GM19239 (cell line): ENCODE measurements at regions not wholly inside any gene's neighbourhood (a gene's known extent, or its start where the extent isn't known, plus 50 kb on each side); places are given as distances from the start of the nearest gene placed in this dataset.
"Not testable (repeated sequence)": the region's sequence is repeated elsewhere in the genome, so short reads cannot be mapped to it uniquely, and the experiment has no call there.

ENCODE experiments used
- DNase-seq: peaks from one replicate; pipeline ENCODE4 v3.0.0; 2011; ENCODE audit warnings: low spot score; ENCODE audit not compliant: insufficient read length
- FAIRE-seq: peaks from 2 replicates; lab custom pipeline; 2011; peaks lifted over from hg19 to GRCh38; lab: Jason Lieb, UNC

DNA sequence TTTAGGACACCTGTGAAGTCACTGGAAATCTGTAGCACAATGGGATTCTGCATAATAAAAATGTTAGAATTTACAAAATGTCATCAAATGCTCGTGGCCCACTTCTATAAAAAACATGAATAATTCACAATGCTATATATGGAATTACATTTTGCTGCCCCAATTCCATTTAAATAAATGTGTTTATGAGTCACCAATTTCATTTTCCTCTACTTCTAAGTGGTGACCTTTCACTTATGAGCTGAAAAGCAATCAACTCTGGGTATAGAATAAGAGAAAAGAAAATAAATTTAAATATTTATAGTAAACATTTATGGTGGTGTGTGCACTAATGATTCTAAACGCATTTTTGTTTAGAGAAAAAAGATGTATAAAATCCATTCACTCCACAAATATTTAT lies 516.7 kb upstream of the MIR17HG start:
- DNase-seq, result no peak
- FAIRE-seq, result no peak

GRCh38 chr13:90833951-90834350 lies 513.5 kb upstream of the MIR17HG start:
- DNase-seq, result no peak
- no peak for FAIRE-seq

- DNase-seq (no peak), FAIRE-seq (no peak)
Observed at GRCh38 chr13:90834700-90835099, 512.8 kb upstream of the MIR17HG start.

- no peak for DNase-seq
Observed at GRCh38 chr13:90835826-90836225, 511.7 kb upstream of the MIR17HG start.

GRCh38 chr13:90838317-90838960 lies 509.0 kb upstream of the MIR17HG start:
- DNase-seq (no peak), FAIRE-seq (no peak)

More at GRCh38 chr13:90835826-90836225, 511.7 kb upstream of the MIR17HG start:
- FAIRE-seq, result no peak

DNA sequence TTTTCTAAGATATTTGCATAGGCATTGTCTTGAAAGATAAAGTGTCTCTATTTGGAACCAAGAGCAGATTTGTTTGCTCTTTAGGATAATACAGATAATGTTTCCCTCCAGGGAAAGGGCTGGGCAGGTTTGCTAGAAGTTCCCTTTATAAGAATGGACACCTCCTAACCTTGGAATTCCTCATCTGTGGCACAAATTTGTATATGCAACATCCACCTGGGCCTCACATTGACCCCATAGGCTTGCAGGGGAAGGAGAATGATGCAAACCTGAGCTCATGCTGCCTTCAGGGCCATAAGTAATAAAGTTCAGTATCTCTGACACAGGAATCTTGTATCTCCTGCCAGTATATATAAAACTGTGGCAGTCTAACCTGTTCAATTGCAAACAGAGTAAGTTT lies 508.4 kb upstream of the MIR17HG start:
- FAIRE-seq (no peak), DNase-seq (no peak)

GRCh38 chr13:90846936-90847335 lies 500.6 kb upstream of the MIR17HG start:
- DNase-seq, result no peak
- FAIRE-seq, result no peak

DNA sequence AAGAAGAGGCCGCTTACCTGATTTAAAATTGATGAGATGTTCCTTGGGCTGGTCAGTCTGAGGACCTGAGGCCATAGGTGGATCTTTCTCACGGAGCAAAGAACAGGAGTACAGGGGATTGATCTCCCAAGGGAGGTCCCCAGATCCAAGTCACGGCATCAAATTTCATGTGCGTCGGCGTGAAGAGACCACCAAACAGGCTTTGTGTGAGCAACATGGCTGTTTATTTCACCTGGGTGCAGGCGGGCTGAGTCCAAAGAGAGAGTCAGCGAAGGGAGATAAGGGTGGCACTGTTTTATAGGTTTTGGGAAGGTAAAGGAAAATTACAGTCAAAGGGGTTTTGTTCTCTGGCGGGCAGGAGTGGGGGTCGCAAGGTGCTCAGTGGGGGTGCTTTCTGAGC lies 493.8 kb upstream of the MIR17HG start:
- not testable (repeated sequence) for DNase-seq, FAIRE-seq

GRCh38 chr13:90857921-90858320 lies 489.6 kb upstream of the MIR17HG start:
- DNase-seq (no peak), FAIRE-seq (no peak)

DNA sequence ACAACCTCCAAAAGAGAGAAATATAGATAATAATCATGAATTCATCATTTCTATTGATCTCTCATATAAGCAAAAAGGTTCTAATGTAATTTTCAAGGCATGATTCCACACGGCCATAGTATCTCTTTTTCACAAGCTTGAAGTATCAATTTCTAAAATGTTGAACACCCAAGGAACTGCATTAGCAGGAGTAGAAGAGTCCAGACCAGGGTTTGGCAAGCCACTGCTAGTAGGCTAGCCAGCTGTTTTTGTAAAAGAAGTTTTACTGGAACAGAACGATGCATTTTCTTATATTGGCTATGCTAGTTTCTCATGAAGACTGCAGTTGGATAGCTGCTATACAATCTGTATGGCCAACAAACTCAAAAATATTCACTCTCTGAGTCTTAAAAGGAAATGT lies 481.5 kb upstream of the MIR17HG start:
- DNase-seq, result no peak
- no peak for FAIRE-seq

GRCh38 chr13:90867336-90867683 lies 480.2 kb upstream of the MIR17HG start:
- FAIRE-seq, result peak; percentile 48

DNA sequence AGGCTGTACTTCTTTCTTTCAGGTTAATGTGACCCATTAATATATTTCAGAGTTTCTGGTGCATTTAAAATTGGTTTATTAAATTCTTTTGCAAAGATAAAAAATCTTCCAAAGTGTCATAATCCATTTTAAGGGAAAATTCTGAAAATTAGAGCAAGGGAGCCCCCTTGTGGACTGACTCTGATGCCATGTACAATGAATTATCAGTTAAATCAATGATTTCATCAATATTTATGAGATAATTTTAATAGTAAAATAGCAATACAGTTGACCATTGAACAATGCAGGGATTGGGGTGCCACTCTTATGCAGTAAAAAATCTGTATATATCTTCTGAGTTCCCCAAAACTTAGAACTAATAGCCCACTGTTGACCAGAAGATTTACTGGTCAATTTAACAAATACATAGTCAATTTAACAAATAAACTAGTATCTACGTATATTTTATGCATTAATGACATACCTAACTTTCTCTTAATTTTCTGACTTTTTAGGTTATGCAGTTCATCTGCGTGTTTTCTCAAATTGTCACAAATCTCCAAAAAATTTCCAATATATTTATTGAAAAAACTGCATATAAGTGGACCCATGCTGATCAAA lies 479.1 kb upstream of the MIR17HG start:
- FAIRE-seq, result peak; percentile 64

More at GRCh38 chr13:90867336-90867683, 480.2 kb upstream of the MIR17HG start:
- no peak for DNase-seq

DNA sequence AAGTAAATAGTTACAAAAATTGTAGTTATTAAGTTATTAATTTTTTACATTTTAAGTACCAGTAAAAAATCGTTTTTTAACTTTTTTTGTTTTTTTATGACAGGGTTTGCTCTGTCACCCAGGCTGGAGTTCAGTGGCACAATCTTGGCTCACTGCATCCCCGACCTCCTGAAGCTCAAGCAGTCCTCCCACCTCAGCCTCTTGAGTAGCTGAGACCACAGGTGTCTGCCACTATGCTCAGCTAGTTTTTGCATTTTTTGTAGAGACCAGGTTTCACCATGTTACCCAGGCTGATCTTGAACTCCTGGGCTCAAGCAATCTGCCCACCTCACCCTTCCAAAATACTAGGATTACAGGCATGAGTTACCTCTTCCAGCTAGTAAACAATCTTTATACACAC lies 477.9 kb upstream of the MIR17HG start:
- no peak for FAIRE-seq
- no peak for DNase-seq

More for the DNA sequence above, 479.1 kb upstream of the MIR17HG start:
- no peak for DNase-seq

DNA sequence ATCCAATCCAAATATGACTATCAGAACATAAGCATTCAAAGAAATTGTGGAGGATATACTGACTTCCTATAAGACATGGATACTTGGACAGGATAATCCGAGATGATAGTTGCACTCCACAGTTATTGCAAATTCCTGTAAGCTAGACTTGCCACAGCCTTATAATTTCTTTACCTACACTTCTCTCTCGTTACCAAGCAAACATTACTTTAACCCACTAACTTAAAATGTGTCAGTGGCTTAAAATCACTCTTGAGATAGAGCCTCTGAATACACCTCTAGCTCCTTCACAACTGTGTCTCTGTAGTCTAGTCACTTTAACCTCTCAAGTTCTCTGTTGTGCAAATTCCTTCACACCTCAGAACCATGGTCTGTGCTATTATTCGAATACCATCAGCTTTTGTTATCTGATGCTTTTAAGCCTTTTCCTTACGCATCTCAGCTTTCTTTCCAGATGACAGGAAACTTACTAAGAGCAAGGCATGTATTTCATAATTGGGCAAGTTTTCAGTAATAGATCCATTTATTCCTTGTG lies 474.9 kb upstream of the MIR17HG start:
- no peak for DNase-seq
- no peak for FAIRE-seq

- no peak for DNase-seq
- FAIRE-seq, result no peak
Observed at GRCh38 chr13:90880790-90881189, 466.7 kb upstream of the MIR17HG start.

GRCh38 chr13:90882551-90882950 lies 464.9 kb upstream of the MIR17HG start:
- DNase-seq (no peak), FAIRE-seq (no peak)

DNA sequence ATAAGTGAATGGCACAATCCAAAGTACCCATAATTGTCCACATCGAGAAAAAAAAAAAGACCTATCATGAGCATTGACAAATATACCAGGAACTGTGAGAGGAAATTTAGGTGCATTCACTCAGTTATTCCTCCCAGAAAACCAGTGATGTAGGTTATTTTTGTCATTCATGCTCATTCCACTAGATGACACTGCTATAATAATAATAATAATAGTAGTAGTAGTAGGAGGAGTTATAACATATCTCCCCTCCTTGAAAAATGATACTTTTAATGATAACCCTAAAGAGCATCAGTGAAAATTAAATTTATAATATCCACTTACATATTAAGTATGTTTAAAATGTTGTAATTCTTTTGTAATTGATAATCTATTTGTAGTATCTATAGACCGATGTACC lies 463.9 kb upstream of the MIR17HG start:
- DNase-seq (no peak), FAIRE-seq (no peak)

DNA sequence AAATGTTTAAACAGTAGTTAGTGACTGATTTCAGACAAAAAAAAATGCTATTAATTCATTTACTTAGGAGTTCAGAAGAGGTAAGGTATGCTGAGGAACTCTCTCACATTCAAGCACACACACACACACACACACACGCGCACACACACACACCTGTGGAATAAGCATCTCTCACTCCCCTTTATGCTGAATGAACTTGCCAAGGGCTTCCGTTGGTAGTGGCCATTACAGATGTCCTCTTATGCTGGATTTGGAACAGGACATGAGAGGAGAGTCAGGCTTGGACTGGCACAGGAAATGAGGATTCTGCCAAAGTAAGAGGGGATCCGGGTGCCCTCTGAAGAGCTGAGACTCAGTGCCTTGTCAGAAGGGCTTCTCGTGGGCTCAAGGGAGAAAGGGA lies 463.4 kb upstream of the MIR17HG start:
- DNase-seq (no peak), FAIRE-seq (no peak)

- DNase-seq (no peak), FAIRE-seq (no peak)
Observed at GRCh38 chr13:90889906-90890834, 457.3 kb upstream of the MIR17HG start.

DNA sequence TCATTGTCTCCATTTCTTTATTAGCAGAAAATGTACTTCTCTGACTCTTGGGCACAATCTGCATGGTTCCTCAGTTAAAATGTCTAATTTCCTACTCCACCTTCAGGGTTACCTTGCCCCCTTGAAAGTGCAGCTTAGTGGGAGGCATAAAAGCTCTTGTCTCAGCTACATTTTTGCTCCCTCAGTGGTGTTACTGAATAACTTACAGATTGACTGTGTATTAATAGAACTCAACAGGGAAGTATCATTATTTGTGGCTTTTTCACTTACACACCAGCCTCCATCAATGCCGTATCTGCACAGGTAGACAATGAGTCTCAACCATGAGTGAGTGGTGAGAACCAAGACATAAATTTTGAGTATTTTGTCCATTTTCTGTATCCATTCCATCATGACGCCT lies 456.2 kb upstream of the MIR17HG start:
- no peak for FAIRE-seq
- no peak for DNase-seq

DNA sequence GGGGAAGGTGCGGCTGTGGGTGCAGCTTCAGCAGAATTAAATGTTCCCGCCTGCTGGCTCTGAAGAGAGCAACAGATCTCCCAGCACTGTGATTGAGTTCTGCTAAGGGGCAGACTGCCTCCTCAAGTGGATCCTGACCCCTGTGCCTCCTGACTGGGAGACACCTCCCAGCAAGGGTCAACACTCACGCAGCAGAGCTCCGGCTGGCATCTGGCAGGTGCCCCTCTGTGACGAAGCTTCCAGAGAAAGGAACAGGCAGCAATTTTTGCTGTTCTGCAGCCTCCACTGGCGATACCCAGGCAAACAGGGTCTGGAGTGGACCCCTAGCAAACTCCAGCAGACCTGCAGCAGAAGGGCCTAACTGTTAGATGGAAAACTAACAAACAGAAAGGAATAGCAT lies 454.3 kb upstream of the MIR17HG start:
- DNase-seq, FAIRE-seq: not testable (repeated sequence)
